A549 (cell line): ENCODE measurements at regions not wholly inside any gene's neighbourhood (a gene's known extent, or its start where the extent isn't known, plus 50 kb on each side); places are given as distances from the start of the nearest gene placed in this dataset.
A peak's percentile ranks its signal among the peaks of the same experiment; 100 is the strongest.

Source experiments
- ATAC-seq, 2 experiments: fragments of 200-7000 bp in 1 of 2; fragments of >200 bp in 1 of 2; cut with Nextera tagmentation in 1 of 2; cut with Tn5 transposase in 1 of 2; 3 replicates each; pipeline versions ENCODE4 v1.8.0 to v1.9.1; 2018 to 2020; ENCODE audit warnings: mild to moderate bottlenecking in 1 of 2, moderate library complexity in 1 of 2
- CTCF ChIA-PET: fragments of 300-600 bp; sonication (Branson Sonifier 250); formaldehyde crosslinking; extraction: SDS; loops from one replicate; lab custom pipeline; 2021; ENCODE audit warnings: antibody characterized with exemption, inconsistent platforms; lab: Yijun Ruan, JAX
- POLR2A ChIA-PET: fragments of 350-600 bp; formaldehyde crosslinking; extraction: SDS; loops from one replicate; lab custom pipeline; 2021; ENCODE audit warnings: antibody characterized with exemption, inconsistent platforms; lab: Yijun Ruan, JAX
- DNase-seq, 2 experiments: peaks; one replicate each; pipeline versions ENCODE4 v3.0.0 to v3.0.0-alpha.2; 2011 to 2016; ENCODE audit warnings: low read depth in 1 of 2, low spot score in 1 of 2
- FAIRE-seq: peaks from 2 replicates; lab custom pipeline; 2011; peaks lifted over from hg19 to GRCh38; lab: Jason Lieb, UNC
- H3K27ac ChIP-seq, 2 experiments: fragments of >200 bp; sonication (Bioruptor Twin); formaldehyde crosslinking; 3 replicates each; pipeline ENCODE4 v1.5.1; 2016 to 2017
- H3K4me1 ChIP-seq: fragments of >200 bp; sonication (Bioruptor Twin); formaldehyde crosslinking; 3 replicates; pipeline ENCODE4 v1.6.1; 2016
- H3K4me2 ChIP-seq: fragments of >200 bp; sonication (Bioruptor Twin); formaldehyde crosslinking; 3 replicates; pipeline ENCODE4 v1.6.1; 2016
- H3K4me3 ChIP-seq: fragments of >200 bp; sonication (Bioruptor Twin); formaldehyde crosslinking; 3 replicates; pipeline ENCODE4 v1.5.1; 2016
- H3K9me3 ChIP-seq: fragments of >200 bp; sonication (Bioruptor Twin); formaldehyde crosslinking; 3 replicates; pipeline ENCODE4 v1.6.1; 2016
- BCL3 ChIP-seq: fragments of >200 bp; sonication (Bioruptor Twin); formaldehyde crosslinking; IDR thresholded peaks from 3 replicates; pipeline ENCODE4 v1.6.1; 2016
- CBX2 ChIP-seq: fragments of 200-600 bp; sonication (generic); IDR thresholded peaks from 2 replicates; pipeline ENCODE4 v1.6.1; 2016; ENCODE audit warnings: low read depth, mild to moderate bottlenecking, borderline replicate concordance
- CBX8 ChIP-seq: fragments of 200-600 bp; sonication (generic); IDR thresholded peaks from 2 replicates; pipeline ENCODE4 v1.6.1; 2016
- CHD2 ChIP-seq: fragments of 150-350 bp; IDR thresholded peaks from 2 replicates; pipeline ENCODE4 v1.6.1; 2014; ENCODE audit warnings: low read length; ENCODE audit not compliant: partially characterized antibody
- E2F6 ChIP-seq: IDR thresholded peaks from 2 replicates; pipeline ENCODE4 v1.6.1; 2012; ENCODE audit warnings: low read depth, borderline replicate concordance
- EP300 ChIP-seq, 2 experiments: fragments of >200 bp; sonication (Bioruptor Twin); formaldehyde crosslinking; IDR thresholded peaks; 2 replicates in 1 of 2; 3 replicates in 1 of 2; pipeline ENCODE4 v1.6.1; 2016 to 2017
- GATA3 ChIP-seq: IDR thresholded peaks from 2 replicates; pipeline ENCODE4 v1.6.1; 2012; ENCODE audit warnings: borderline replicate concordance
- HMGXB4 ChIP-seq: fragments of 250-450 bp; sonication (Bioruptor Pico); IDR thresholded peaks from 2 replicates; pipeline ENCODE4 v1.5.0; 2021; ENCODE audit warnings: mild to moderate bottlenecking, moderate library complexity, borderline replicate concordance
- JUNB ChIP-seq: fragments of >200 bp; sonication (Bioruptor Twin); formaldehyde crosslinking; IDR thresholded peaks from 2 replicates; pipeline ENCODE4 v1.6.1; 2016
- MAFK ChIP-seq: fragments of 450-650 bp; IDR thresholded peaks from 2 replicates; pipeline ENCODE4 v1.6.1; 2014; ENCODE audit not compliant: partially characterized antibody
- MAX ChIP-seq: IDR thresholded peaks from 2 replicates; pipeline ENCODE4 v1.6.1; 2012
- PHF8 ChIP-seq: fragments of 200-600 bp; sonication (generic); IDR thresholded peaks from 2 replicates; pipeline ENCODE4 v1.6.1; 2016; ENCODE audit warnings: low read depth, mild to moderate bottlenecking, antibody characterized with exemption, moderate library complexity, borderline replicate concordance
- RCOR1 ChIP-seq: fragments of 150-350 bp; IDR thresholded peaks from 2 replicates; pipeline ENCODE4 v1.6.1; 2014; ENCODE audit warnings: antibody characterized with exemption, low read length, low read depth
- RFX5 ChIP-seq: fragments of 450-650 bp; IDR thresholded peaks from 2 replicates; pipeline ENCODE4 v1.7.1; 2014; ENCODE audit warnings: antibody characterized with exemption, mild to moderate bottlenecking, moderate library complexity
- RNF2 ChIP-seq: fragments of 200-600 bp; sonication (generic); IDR thresholded peaks from 2 replicates; pipeline ENCODE4 v1.6.1; 2016; ENCODE audit warnings: low read depth, mild to moderate bottlenecking, antibody characterized with exemption, moderate library complexity, borderline replicate concordance
- SREBF2 ChIP-seq: fragments of 450-650 bp; IDR thresholded peaks from 2 replicates; pipeline ENCODE4 v1.6.1; 2014; ENCODE audit warnings: mild to moderate bottlenecking, moderate library complexity
- USF2 ChIP-seq: fragments of 450-650 bp; IDR thresholded peaks from 2 replicates; pipeline ENCODE4 v1.6.1; 2014; ENCODE audit warnings: antibody characterized with exemption
- WGBS: methylation state at CpG from one replicate; pipeline ENCODE4 v1.1.6; 2017; ENCODE audit errors: missing lambda C conversion rate; 5-methylcytosine and 5-hydroxymethylcytosine counted together

DNA sequence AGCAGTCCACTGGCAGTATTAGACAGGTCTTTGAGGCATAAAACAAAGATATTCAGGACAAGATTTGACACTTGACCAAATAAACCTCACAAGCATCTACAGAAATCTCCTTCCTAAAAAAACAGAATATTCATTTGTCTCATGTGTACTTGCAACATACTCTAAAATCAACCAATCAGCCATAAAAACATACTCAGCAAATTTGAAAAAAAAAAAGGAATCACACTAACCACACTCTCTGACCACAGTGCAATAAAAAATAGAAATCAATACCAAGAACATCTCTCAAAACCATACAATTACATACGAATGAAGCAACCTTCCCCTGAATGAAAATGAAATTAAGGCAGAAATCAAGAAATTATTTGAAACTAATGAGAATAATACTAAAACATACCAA, 591.3 kb downstream of the FAM133A start:
- ATAC-seq: no peak
- Histone ChIP-seq H3K4me3 (no peak overlapping the region), H3K4me1 (no peaks in the 10 kb centered on the region), H3K9me3 (no peaks in the 10 kb centered on the region), H3K4me2 (no peak overlapping the region), H3K27ac (no peak overlapping the region)
- no peak for TF ChIP-seq PHF8
- TF ChIP-seq RFX5: no peak
- no peak for TF ChIP-seq BCL3
- TF ChIP-seq MAFK: peak; percentile 6
- FAIRE-seq: no peak
- CTCF ChIA-PET: no interaction called here
- POLR2A ChIA-PET: no interaction called here
- no peak for DNase-seq
- 3% methylated on average over 1 of the region's 1 CpG for WGBS

GRCh38 chrX:94288325-94288724, 614.3 kb downstream of the FAM133A start:
- WGBS: 94% methylated on average over 2 of the region's 2 CpGs

More at GRCh38 chrX:94288325-94288724, 614.3 kb downstream of the FAM133A start:
- Histone ChIP-seq H3K27ac (no peak overlapping the region), H3K9me3 (no peaks in the 10 kb centered on the region), H3K4me3 (no peak overlapping the region), H3K4me2 (no peak overlapping the region), H3K4me1 (no peaks in the 10 kb centered on the region)
- TF ChIP-seq USF2 (no peak), E2F6 (no peak), EP300 (IDR thresholded peaks at IDR 0.05) (no peak), CHD2 (no peak), MAFK (no peak), RCOR1 (no peak), BCL3 (no peak), RNF2 (no peak), GATA3 (no peak), CBX8 (no peak), MAX (no peak), CBX2 (no peak), JUNB (no peak), SREBF2 (no peak), HMGXB4 (CRISPR knock-in tag) (no peak)
- ATAC-seq: no peak
- ChIA-PET CTCF (no interaction called here), POLR2A (no interaction called here)
- peak; percentile 51 for FAIRE-seq
- DNase-seq: no peak
